ENCODE measurements at regions not wholly inside any gene's neighbourhood (a gene's known extent, or its start where the extent isn't known, plus 50 kb on each side); places are given as distances from the start of the nearest gene placed in this dataset.

GRCh38 chr2:71893646-71894045 lies 254.0 kb downstream of the CYP26B1 start:
- no peak for DNase-seq (ENCODE audit: low spot score)
- in situ Hi-C loops (cut with MboI; ENCODE audit: low sequenced_read_pairs, unreplicated experiment) = no loop called here
- no peak for TF ChIP-seq CTCF (IDR thresholded peaks at IDR 0.05; ENCODE audit: borderline replicate concordance, control extremely low read depth, extremely low read depth, insufficient read depth, missing control alignments)

GRCh38 chr2:71892896-71893295 lies 254.8 kb downstream of the CYP26B1 start:
- TF ChIP-seq CTCF (IDR thresholded peaks at IDR 0.05; ENCODE audit: borderline replicate concordance, control extremely low read depth, extremely low read depth, insufficient read depth, missing control alignments) = no peak
- in situ Hi-C loops (cut with MboI; ENCODE audit: low sequenced_read_pairs, unreplicated experiment) = no loop called here
- DNase-seq (ENCODE audit: low spot score) = no peak

GRCh38 chr2:71892423-71892730 lies 255.3 kb downstream of the CYP26B1 start:
- no peak for TF ChIP-seq CTCF (IDR thresholded peaks at IDR 0.05; ENCODE audit: borderline replicate concordance, control extremely low read depth, extremely low read depth, insufficient read depth, missing control alignments)
- in situ Hi-C loops (cut with MboI; ENCODE audit: low sequenced_read_pairs, unreplicated experiment) = no loop called here
- no peak for DNase-seq (ENCODE audit: low spot score)

- in situ Hi-C loops (cut with MboI; ENCODE audit: low sequenced_read_pairs, unreplicated experiment) = no loop called here
- DNase-seq (ENCODE audit: low spot score) = peak; percentile 3
- no peak for TF ChIP-seq CTCF (IDR thresholded peaks at IDR 0.05; ENCODE audit: borderline replicate concordance, control extremely low read depth, extremely low read depth, insufficient read depth, missing control alignments)
Measured at GRCh38 chr2:71891719-71892422, 255.8 kb downstream of the CYP26B1 start.

- in situ Hi-C loops (cut with MboI; ENCODE audit: low sequenced_read_pairs, unreplicated experiment) = no loop called here
Measured at GRCh38 chr2:71891155-71891554, 256.5 kb downstream of the CYP26B1 start.

GRCh38 chr2:71889759-71890684 lies 257.6 kb downstream of the CYP26B1 start:
- no peak for DNase-seq (ENCODE audit: low spot score)
- TF ChIP-seq CTCF (IDR thresholded peaks at IDR 0.05; ENCODE audit: borderline replicate concordance, control extremely low read depth, extremely low read depth, insufficient read depth, missing control alignments) = no peak
- in situ Hi-C loops (cut with MboI; ENCODE audit: low sequenced_read_pairs, unreplicated experiment) = no loop called here

More at GRCh38 chr2:71891155-71891554, 256.5 kb downstream of the CYP26B1 start:
- DNase-seq (ENCODE audit: low spot score) = no peak
- no peak for TF ChIP-seq CTCF (IDR thresholded peaks at IDR 0.05; ENCODE audit: borderline replicate concordance, control extremely low read depth, extremely low read depth, insufficient read depth, missing control alignments)

All from GM13976 (cell line).